ENCODE measurements at regions not wholly inside any gene's neighbourhood (a gene's known extent, or its start where the extent isn't known, plus 50 kb on each side); places are given as distances from the start of the nearest gene placed in this dataset.

DNA sequence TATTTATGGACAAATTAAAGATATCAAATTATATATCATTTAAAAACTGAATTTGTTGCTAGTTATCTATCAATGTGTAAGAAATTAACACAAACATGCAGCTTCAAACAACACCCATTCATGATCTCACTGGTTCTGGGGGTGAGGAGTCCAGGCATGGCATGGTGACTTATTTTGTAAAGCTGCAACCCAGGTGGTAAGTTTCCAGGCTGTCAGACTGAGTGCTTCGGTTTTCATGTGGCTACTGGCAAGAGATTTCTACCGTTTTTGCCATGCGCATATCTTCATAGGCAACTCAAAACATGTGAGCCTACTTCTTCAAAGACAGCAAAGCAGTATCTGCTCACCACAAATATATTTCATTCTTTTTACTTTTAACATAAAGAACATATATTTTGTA lies 364.3 kb upstream of the BCHE start:
- TF ChIP-seq, protein P1, sequence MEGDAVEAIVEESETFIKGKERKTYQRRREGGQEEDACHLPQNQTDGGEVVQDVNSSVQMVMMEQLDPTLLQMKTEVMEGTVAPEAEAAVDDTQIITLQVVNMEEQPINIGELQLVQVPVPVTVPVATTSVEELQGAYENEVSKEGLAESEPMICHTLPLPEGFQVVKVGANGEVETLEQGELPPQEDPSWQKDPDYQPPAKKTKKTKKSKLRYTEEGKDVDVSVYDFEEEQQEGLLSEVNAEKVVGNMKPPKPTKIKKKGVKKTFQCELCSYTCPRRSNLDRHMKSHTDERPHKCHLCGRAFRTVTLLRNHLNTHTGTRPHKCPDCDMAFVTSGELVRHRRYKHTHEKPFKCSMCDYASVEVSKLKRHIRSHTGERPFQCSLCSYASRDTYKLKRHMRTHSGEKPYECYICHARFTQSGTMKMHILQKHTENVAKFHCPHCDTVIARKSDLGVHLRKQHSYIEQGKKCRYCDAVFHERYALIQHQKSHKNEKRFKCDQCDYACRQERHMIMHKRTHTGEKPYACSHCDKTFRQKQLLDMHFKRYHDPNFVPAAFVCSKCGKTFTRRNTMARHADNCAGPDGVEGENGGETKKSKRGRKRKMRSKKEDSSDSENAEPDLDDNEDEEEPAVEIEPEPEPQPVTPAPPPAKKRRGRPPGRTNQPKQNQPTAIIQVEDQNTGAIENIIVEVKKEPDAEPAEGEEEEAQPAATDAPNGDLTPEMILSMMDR (IDR thresholded peaks at IDR 0.05): no peak
- TF ChIP-seq POLR2A (IDR thresholded peaks at IDR 0.05): no peak

All from gastroesophageal sphincter (tissue), 3 donors.